ENCODE measurements at regions not wholly inside any gene's neighbourhood (a gene's known extent, or its start where the extent isn't known, plus 50 kb on each side); places are given as distances from the start of the nearest gene placed in this dataset.
"Not testable (repeated sequence)": the region's sequence is repeated elsewhere in the genome, so short reads cannot be mapped to it uniquely, and the experiment has no call there.

DNA sequence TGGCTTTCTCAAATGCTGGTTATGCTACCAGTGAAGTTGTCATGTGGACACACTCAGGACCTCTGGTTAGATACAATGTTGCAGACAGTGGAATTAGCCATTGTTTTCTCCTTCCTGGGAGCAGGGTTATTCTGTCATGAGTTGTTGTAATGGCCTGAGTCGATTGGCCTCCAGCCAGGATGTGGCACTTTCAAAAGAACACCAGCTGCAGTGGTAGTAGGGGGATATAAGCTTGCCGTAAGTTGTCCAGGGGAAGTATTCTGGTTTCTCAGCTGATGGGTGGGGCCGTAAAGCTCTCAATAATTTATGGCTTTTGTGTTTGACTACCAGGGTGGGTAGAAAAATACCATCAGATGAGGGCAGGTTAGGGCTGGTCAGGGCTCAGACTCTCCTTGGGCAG is 697.5 kb upstream of the GNPDA2 start:
- dilution Hi-C loops (cut with MboI; ENCODE audit: extremely low pct_ligation_motif_present, low sequenced_read_pairs) (no loop called here), intact Hi-C loops (cut with micrococcal nuclease) (no loop called here)
- FAIRE-seq: no peak
- Histone ChIP-seq H3K9me1 (replicated peaks; ENCODE audit: control insufficient read depth, extremely low read depth, insufficient read depth, low read length) (no peaks in the 10 kb centered on the region), H2AFZ (ENCODE audit: low read depth, low read length) (no peak overlapping the region), H3K4me3 (replicated peaks in 1 of 3; ENCODE audit: insufficient read depth in 1 of 3, low read depth in 1 of 3, low read length in 3 of 3) (no peak overlapping the region), H3K79me2 (ENCODE audit: control insufficient read depth, insufficient read depth, low read length) (no peaks in the 10 kb centered on the region), H3K9me3 (replicated peaks; ENCODE audit: control insufficient read depth, insufficient read depth, low read length) (peaks cover 2% of the 10 kb centered on the region), H3K9ac (replicated peaks; ENCODE audit: extremely low read depth, insufficient read depth, low read length) (no peak overlapping the region), H3K27me3 (ENCODE audit: control insufficient read depth in 2 of 2, insufficient read depth in 2 of 2, low read length in 2 of 2) (no peaks in the 10 kb centered on the region), H3K27ac (ENCODE audit: insufficient read depth, low read depth, low read length) (no peak overlapping the region), H3K36me3 (ENCODE audit: control insufficient read depth in 2 of 2, extremely low read depth in 1 of 2, insufficient read depth in 2 of 2, low read length in 2 of 2) (no peaks in the 10 kb centered on the region), H4K20me1 (replicated peaks; ENCODE audit: control insufficient read depth, extremely low read depth, insufficient read depth, low read length) (no peaks in the 10 kb centered on the region), H3K4me1 (ENCODE audit: control insufficient read depth, extremely low read depth, insufficient read depth, low read length) (no peaks in the 10 kb centered on the region), H3K4me2 (ENCODE audit: insufficient read depth, low read length) (no peak overlapping the region)
- CTCF ChIA-PET: no interaction called here
- POLR2A ChIA-PET: no interaction called here
- DNase-seq (ENCODE audit: low read depth, low spot score): no peak
- BruUV-seq (replicated peaks): no TSS peak
- TF ChIP-seq POLR2A (IDR thresholded peaks at IDR 0.05; ENCODE audit: low read depth, low read length) (no peak), GATA2 (IDR thresholded peaks at IDR 0.05; ENCODE audit: insufficient read depth, insufficient read length, low read depth, low read length) (no peak)

DNA sequence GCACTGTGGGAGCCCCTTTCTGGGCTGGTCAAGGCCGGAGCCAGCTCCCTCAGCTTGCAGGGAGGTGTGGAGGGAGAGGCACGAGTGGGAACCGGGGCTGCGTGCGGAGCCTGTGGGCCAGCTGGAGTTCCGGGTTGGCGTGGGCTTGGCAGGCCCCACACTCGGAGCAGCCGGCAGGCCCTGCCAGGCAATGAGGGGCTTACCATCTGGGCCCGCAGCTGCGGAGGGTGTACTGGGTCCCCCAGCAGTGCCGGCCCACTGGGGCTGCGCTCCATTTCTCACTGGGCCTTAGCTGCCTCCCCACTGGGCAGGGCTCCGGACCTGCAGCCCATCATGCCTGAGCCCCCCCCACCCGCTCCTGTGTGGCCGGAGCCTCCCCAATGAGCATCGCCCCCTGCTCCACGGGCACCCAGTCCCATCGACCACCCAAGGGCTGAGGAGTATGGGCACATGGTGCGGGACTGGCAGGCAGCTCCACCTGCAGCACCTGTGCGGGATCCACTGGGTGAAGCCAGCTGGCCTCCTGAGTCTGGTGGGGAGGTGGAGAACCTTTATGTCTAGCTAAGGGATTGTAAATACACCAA is 693.8 kb upstream of the GNPDA2 start:
- not testable (repeated sequence) for FAIRE-seq

More for the DNA sequence above, 693.8 kb upstream of the GNPDA2 start:
- H3K27me3 ChIP-seq (ENCODE audit: control insufficient read depth in 2 of 2, insufficient read depth in 2 of 2, low read length in 2 of 2); DNase-seq (ENCODE audit: low read depth, low spot score); BruUV-seq (replicated peaks); H3K4me2 ChIP-seq (ENCODE audit: insufficient read depth, low read length); intact Hi-C loops (cut with micrococcal nuclease); H3K4me3 ChIP-seq (replicated peaks in 1 of 3; ENCODE audit: insufficient read depth in 1 of 3, low read depth in 1 of 3, low read length in 3 of 3); H3K9ac ChIP-seq (replicated peaks; ENCODE audit: extremely low read depth, insufficient read depth, low read length); H3K9me1 ChIP-seq (replicated peaks; ENCODE audit: control insufficient read depth, extremely low read depth, insufficient read depth, low read length); POLR2A ChIA-PET; H4K20me1 ChIP-seq (replicated peaks; ENCODE audit: control insufficient read depth, extremely low read depth, insufficient read depth, low read length); CTCF ChIA-PET; H3K4me1 ChIP-seq (ENCODE audit: control insufficient read depth, extremely low read depth, insufficient read depth, low read length); H2AFZ ChIP-seq (ENCODE audit: low read depth, low read length); H3K36me3 ChIP-seq (ENCODE audit: control insufficient read depth in 2 of 2, extremely low read depth in 1 of 2, insufficient read depth in 2 of 2, low read length in 2 of 2); dilution Hi-C loops (cut with MboI; ENCODE audit: extremely low pct_ligation_motif_present, low sequenced_read_pairs); H3K27ac ChIP-seq (ENCODE audit: insufficient read depth, low read depth, low read length); H3K79me2 ChIP-seq (ENCODE audit: control insufficient read depth, insufficient read depth, low read length); H3K9me3 ChIP-seq (replicated peaks; ENCODE audit: control insufficient read depth, insufficient read depth, low read length): not testable (repeated sequence)

Measured in endothelial cell of umbilical vein (primary cell).